ENCODE measurements at regions not wholly inside any gene's neighbourhood (a gene's known extent, or its start where the extent isn't known, plus 50 kb on each side); places are given as distances from the start of the nearest gene placed in this dataset.

GRCh38 chr7:10767771-10768170 is 205.9 kb upstream of the PHF14 start:
- Histone ChIP-seq H2AFZ (ENCODE audit: low read depth, low read length, severe bottlenecking) (no peak overlapping the region), H3K27ac (ENCODE audit: low read depth, low read length) (no peak overlapping the region), H3K9ac (ENCODE audit: low read length) (no peak overlapping the region), H3K4me3 (ENCODE audit: insufficient read depth, low read length, poor library complexity, severe bottlenecking) (no peak overlapping the region), H3F3A (ENCODE audit: insufficient read depth) (no peaks in the 10 kb centered on the region), H3K4me2 (ENCODE audit: low read depth, low read length, poor library complexity, severe bottlenecking) (no peak overlapping the region), H3K27me3 (ENCODE audit: low read length) (no peaks in the 10 kb centered on the region), H3K79me2 (ENCODE audit: insufficient read depth, low read length) (no peaks in the 10 kb centered on the region), H3K36me3 (ENCODE audit: low read length) (no peaks in the 10 kb centered on the region), H3K9me3 (ENCODE audit: insufficient read depth, low read length) (no peaks in the 10 kb centered on the region), H3K9me2 (replicated peaks; ENCODE audit: insufficient read depth, low read length) (no peaks in the 10 kb centered on the region), H4K20me1 (ENCODE audit: low read depth, low read length) (no peaks in the 10 kb centered on the region)
- TF ChIP-seq, protein P1, sequence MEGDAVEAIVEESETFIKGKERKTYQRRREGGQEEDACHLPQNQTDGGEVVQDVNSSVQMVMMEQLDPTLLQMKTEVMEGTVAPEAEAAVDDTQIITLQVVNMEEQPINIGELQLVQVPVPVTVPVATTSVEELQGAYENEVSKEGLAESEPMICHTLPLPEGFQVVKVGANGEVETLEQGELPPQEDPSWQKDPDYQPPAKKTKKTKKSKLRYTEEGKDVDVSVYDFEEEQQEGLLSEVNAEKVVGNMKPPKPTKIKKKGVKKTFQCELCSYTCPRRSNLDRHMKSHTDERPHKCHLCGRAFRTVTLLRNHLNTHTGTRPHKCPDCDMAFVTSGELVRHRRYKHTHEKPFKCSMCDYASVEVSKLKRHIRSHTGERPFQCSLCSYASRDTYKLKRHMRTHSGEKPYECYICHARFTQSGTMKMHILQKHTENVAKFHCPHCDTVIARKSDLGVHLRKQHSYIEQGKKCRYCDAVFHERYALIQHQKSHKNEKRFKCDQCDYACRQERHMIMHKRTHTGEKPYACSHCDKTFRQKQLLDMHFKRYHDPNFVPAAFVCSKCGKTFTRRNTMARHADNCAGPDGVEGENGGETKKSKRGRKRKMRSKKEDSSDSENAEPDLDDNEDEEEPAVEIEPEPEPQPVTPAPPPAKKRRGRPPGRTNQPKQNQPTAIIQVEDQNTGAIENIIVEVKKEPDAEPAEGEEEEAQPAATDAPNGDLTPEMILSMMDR (IDR thresholded peaks at IDR 0.05; ENCODE audit: insufficient read depth, low read length, poor library complexity, severe bottlenecking): no peak
- TF ChIP-seq EZH2phosphoT487 (conservative IDR thresholded peaks at IDR 0.05; ENCODE audit: low read length): no peak

DNA sequence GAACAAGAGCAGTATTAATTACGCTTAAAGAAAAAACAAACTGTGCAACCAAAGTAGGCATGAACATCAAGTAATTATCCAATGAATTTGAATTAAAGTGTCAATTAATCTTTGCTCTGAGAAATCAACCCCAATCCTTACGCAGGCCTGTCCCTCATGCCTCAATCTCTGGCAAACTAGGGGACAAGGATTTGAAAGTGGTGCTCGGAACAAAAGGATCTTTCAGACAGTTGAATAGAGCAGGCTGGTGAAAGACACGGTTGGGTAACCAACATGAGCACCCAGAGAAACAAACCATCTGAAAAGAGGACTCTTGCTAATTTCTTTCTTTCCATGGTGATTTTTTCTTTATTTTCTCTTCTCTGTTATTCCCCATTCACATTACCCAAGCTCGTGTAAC is 203.5 kb upstream of the PHF14 start:
- H3K4me2 ChIP-seq (ENCODE audit: low read depth, low read length, poor library complexity, severe bottlenecking): no peak overlapping the region
- H3K9ac ChIP-seq (ENCODE audit: low read length): no peak overlapping the region
- no peak overlapping the region for H3K4me3 ChIP-seq (ENCODE audit: insufficient read depth, low read length, poor library complexity, severe bottlenecking)
- no peaks in the 10 kb centered on the region for H4K20me1 ChIP-seq (ENCODE audit: low read depth, low read length)
- H3K27me3 ChIP-seq (ENCODE audit: low read length): no peaks in the 10 kb centered on the region
- H3K9me2 ChIP-seq (replicated peaks; ENCODE audit: insufficient read depth, low read length): no peaks in the 10 kb centered on the region
- H3K79me2 ChIP-seq (ENCODE audit: insufficient read depth, low read length): no peaks in the 10 kb centered on the region
- no peak overlapping the region for H3K27ac ChIP-seq (ENCODE audit: low read depth, low read length)
- no peak overlapping the region for H2AFZ ChIP-seq (ENCODE audit: low read depth, low read length, severe bottlenecking)
- H3F3A ChIP-seq (ENCODE audit: insufficient read depth): no peaks in the 10 kb centered on the region
- TF ChIP-seq, protein P1 (IDR thresholded peaks at IDR 0.05; ENCODE audit: insufficient read depth, low read length, poor library complexity, severe bottlenecking): no peak
- H3K36me3 ChIP-seq (ENCODE audit: low read length): no peaks in the 10 kb centered on the region
- H3K9me3 ChIP-seq (ENCODE audit: insufficient read depth, low read length): no peaks in the 10 kb centered on the region

GRCh38 chr7:10773430-10773829 is 200.2 kb upstream of the PHF14 start:
- TF ChIP-seq EZH2phosphoT487 (conservative IDR thresholded peaks at IDR 0.05; ENCODE audit: low read length): no peak
- TF ChIP-seq, protein P1 (IDR thresholded peaks at IDR 0.05; ENCODE audit: insufficient read depth, low read length, poor library complexity, severe bottlenecking): no peak
- no peak overlapping the region for H3K4me2 ChIP-seq (ENCODE audit: low read depth, low read length, poor library complexity, severe bottlenecking)

More at GRCh38 chr7:10773430-10773829, 200.2 kb upstream of the PHF14 start:
- no peaks in the 10 kb centered on the region for H3K79me2 ChIP-seq (ENCODE audit: insufficient read depth, low read length)
- no peak overlapping the region for H2AFZ ChIP-seq (ENCODE audit: low read depth, low read length, severe bottlenecking)
- no peaks in the 10 kb centered on the region for H3K9me3 ChIP-seq (ENCODE audit: insufficient read depth, low read length)
- H3K9me2 ChIP-seq (replicated peaks; ENCODE audit: insufficient read depth, low read length): no peaks in the 10 kb centered on the region
- H3K36me3 ChIP-seq (ENCODE audit: low read length): no peaks in the 10 kb centered on the region
- H3F3A ChIP-seq (ENCODE audit: insufficient read depth): no peaks in the 10 kb centered on the region
- H3K9ac ChIP-seq (ENCODE audit: low read length): no peak overlapping the region
- H3K27me3 ChIP-seq (ENCODE audit: low read length): no peaks in the 10 kb centered on the region
- H4K20me1 ChIP-seq (ENCODE audit: low read depth, low read length): no peaks in the 10 kb centered on the region
- no peak overlapping the region for H3K4me3 ChIP-seq (ENCODE audit: insufficient read depth, low read length, poor library complexity, severe bottlenecking)
- no peak overlapping the region for H3K27ac ChIP-seq (ENCODE audit: low read depth, low read length)
